DMS53 (cell line): ENCODE measurements at regions not wholly inside any gene's neighbourhood (a gene's known extent, or its start where the extent isn't known, plus 50 kb on each side); places are given as distances from the start of the nearest gene placed in this dataset.

Experiments
- DNase-seq: peaks from one replicate; lab custom pipeline; 2025; lab: John Stamatoyannopoulos, UW

GRCh38 chr9:8262625-8263622 is 463.3 kb upstream of the DMAC1 start:
- DNase-seq = no peak

DNA sequence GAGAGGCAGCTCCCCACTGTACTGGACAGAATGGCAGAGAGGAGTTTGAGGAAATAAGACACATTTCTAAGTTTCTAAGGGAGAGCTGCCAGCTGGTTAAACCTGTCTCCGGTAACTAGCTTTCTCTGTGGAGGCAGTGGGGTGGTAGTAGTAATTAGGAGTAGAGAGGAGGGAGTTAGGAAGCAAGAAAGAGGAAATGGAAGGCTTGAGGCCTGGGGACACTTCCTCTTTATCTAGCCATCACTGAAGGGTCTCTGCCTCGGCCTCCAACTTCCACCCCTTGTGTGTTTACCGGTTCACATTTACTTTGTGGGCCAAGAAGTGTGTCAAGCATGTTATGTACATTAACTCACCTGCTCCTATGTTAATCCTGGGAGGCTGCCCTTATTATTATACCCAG is 462.2 kb upstream of the DMAC1 start:
- DNase-seq = no peak

DNA sequence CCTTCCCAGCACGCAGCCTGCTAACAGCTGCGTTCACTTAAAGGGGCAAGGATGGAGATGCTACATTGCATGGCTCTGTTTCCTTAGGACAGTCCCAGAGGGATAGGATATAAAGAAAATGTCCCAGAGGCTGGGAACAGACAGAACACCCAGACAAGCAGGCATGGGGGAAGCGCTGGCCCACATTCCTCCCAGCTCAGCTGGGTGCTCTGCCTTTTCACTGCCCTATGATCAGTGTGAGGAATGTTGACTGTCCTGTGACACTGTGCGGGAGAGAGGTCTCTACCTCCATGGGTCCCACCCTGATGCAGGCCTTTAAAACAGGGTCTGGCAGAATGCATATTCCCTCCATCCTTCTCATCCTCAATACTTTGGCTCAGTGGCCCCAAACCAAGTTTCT is 459.4 kb upstream of the DMAC1 start:
- no peak for DNase-seq

DNA sequence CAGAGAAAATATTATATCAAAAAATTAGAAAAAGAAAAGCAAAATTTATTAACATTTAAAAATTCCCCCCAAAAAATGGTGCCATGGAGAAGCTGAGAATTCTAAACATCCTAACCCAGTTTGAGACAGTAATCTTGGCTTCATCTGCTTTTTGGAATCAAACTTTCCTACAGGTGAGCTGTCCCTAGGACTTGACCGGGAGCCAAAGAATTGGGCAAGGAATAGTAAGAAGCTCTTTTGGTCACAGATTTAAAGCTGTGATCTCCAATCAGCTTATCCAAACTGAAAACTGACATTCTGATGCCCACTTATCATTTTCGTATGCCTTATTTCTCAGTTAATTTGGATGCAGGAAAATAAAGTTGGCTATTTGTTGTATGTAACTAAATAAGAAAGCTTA is 457.3 kb upstream of the DMAC1 start:
- DNase-seq = no peak

DNA sequence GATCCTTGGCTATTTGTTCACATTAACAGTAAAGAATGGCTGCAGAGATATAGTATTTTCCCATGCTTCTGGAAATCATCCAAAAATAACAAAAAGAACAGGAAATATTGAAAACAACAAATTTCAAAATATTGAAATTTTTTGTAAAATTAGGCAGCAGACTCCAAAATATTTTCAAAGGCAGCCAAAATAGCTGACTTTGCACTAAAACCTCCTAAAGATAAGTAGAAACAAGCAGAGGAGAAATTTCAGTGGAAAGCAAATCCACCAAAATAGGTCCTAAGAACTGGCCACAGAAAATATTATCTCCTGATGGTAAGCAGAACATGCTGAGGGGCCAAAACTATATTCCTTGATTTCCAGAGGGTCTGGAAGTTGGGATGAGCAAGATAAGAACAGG is 456.3 kb upstream of the DMAC1 start:
- DNase-seq = no peak

GRCh38 chr9:8254541-8254940 is 455.0 kb upstream of the DMAC1 start:
- no peak for DNase-seq

- DNase-seq = no peak
Measured at GRCh38 chr9:8252445-8252844, 452.9 kb upstream of the DMAC1 start.

- no peak for DNase-seq
Measured at GRCh38 chr9:8251566-8251965, 452.0 kb upstream of the DMAC1 start.

- DNase-seq = no peak
Measured at GRCh38 chr9:8244505-8245092, 445.0 kb upstream of the DMAC1 start.

DNA sequence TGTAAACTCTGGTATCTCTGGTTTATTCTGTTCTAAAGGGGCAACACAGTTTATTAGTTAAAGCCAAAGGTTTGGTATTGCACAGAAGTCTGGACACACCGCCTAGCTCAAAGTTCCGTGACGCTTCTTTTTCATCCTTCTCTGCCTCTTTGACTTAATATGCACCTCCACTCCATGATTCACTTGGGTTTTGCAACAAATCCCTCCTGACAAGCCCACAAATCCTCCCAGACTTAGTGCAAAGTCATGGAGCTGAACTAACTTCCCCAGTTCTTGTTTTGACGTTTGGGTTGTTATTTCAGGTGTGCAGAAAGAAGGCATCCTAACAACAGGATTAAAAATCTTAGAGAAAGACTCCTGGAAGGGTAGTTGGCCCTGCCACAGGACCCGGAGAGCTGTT is 441.6 kb upstream of the DMAC1 start:
- no peak for DNase-seq

- DNase-seq = no peak
Measured at GRCh38 chr9:8237096-8237495, 437.5 kb upstream of the DMAC1 start.

DNA sequence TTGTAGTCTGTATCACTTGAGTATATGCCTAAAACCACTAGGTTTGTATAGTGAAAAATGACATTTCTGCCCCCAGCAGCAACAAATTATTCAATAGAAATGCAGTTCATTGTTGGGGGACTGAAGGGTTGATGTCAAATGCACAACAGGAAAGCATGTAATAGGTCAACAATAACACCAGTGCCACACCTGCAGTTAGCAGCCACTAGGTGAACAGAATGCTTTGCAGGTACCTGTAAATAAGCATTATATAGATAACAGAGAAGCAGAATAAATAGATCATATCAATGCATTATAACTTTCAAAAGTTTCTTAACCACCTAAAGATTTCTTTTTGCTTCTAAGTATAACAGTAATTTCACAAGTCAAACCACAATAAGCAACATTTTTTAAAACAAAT is 435.9 kb upstream of the DMAC1 start:
- no peak for DNase-seq

GRCh38 chr9:8234316-8234715 is 434.7 kb upstream of the DMAC1 start:
- no peak for DNase-seq

GRCh38 chr9:8232726-8233125 is 433.1 kb upstream of the DMAC1 start:
- no peak for DNase-seq

DNA sequence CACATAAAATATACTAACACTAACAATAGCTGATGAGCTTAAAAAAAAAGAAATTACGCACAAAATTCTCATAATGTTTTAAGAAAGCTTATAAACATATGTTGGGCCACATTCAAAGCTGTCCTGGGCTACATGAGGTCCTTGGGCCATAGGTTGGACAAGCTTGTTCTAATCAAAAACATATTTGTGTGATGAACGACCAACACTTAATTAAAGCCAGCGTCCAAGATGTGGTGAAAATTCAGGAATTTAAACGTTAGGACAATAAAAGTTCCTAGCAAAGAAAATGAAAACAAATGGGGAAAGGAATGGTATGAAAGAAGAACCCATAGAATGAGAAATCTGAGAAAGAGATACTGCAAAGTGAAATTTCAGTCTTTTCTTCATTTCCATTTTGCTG is 429.6 kb upstream of the DMAC1 start:
- DNase-seq = no peak

GRCh38 chr9:8224381-8224801 is 424.8 kb upstream of the DMAC1 start:
- DNase-seq = no peak

GRCh38 chr9:8223861-8224260 is 424.3 kb upstream of the DMAC1 start:
- DNase-seq = no peak

- no peak for DNase-seq
Measured at GRCh38 chr9:8221462-8221861, 421.9 kb upstream of the DMAC1 start.

DNA sequence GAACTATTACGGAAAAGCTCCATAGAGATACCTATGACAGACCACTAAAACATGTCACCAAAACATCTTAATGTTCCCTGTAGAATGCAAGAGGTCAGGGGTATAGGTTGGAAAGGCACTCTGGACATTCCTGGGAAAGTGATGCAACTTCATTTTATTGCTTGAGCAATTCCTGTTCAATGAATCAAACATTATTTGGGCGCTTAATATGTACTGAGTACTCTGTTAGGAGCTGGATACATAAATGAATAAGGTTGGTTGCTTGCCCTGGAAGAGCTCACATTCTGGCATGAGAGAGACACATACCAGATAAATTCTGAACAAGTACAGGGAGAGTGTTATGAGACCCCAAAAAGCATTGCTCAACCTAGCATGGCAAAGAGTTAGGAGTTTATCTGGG is 408.9 kb upstream of the DMAC1 start:
- no peak for DNase-seq

GRCh38 chr9:8207596-8207995 is 408.0 kb upstream of the DMAC1 start:
- no peak for DNase-seq

DNA sequence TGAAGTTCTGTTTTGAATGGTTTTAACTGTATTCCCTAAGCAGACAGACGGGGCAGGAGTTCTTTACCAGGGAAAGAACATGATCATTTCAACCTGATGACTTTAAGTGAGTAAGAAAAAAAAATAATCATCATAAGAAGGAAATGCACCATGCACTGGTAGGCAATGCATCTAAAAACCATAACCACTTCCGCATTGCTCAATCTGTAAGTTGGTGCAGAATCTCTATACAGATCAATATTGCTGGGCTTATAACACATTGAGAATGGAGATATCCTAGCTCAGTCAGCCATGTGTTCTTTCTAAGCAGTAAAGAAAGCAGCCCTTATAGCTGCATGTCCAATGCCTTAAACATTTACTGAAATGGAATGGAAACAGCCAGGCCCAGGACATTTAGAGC is 407.1 kb upstream of the DMAC1 start:
- DNase-seq = no peak

GRCh38 chr9:8205576-8205975 is 406.0 kb upstream of the DMAC1 start:
- DNase-seq = no peak

DNA sequence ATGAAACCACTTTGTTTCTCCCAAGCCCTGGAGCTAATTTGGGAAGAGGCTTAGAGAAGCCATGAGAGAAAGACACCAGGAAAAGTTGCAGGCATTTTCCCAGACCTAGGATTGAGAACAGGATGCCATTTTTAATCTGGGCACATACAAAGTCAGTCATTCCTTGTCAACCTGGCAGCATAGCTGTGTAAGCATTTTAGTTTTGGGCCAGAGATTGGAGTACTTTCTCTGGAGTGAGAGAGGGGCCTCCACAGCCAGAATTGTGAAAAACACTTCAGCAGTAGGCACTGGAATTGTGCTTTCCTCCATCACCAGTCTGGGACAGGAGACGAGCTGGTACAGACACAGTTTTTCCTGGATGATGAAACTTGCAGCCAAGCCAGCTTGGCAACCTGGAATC is 390.3 kb upstream of the DMAC1 start:
- no peak for DNase-seq
